GM10248 (cell line): ENCODE measurements at regions not wholly inside any gene's neighbourhood (a gene's known extent, or its start where the extent isn't known, plus 50 kb on each side); places are given as distances from the start of the nearest gene placed in this dataset.

ENCODE experiments used
- CTCF ChIA-PET: fragments of 300-600 bp; sonication (Branson Sonifier 250); formaldehyde crosslinking; extraction: SDS; loops from one replicate; lab custom pipeline; 2021; ENCODE audit warnings: antibody characterized with exemption; lab: Yijun Ruan, JAX
- POLR2A ChIA-PET: fragments of 350-650 bp; sonication (Branson Sonifier 250); formaldehyde crosslinking; extraction: SDS; loops from one replicate; lab custom pipeline; 2020; ENCODE audit warnings: antibody characterized with exemption; lab: Yijun Ruan, JAX
- DNase-seq: peaks from one replicate; pipeline ENCODE4 v3.0.0; 2012; ENCODE audit errors: extremely low spot score
- CTCF ChIP-seq: IDR thresholded peaks from 2 replicates; pipeline ENCODE4 v1.5.1; 2012; ENCODE audit warnings: mild to moderate bottlenecking, low read depth; ENCODE audit errors: extremely low read depth, missing control alignments, control extremely low read depth

GRCh38 chr20:7667194-7667593, 273.1 kb downstream of the HAO1 start:
- CTCF ChIA-PET: no interaction called here
- DNase-seq: no peak
- TF ChIP-seq CTCF: no peak
- POLR2A ChIA-PET: no interaction called here

GRCh38 chr20:7672571-7672970, 267.7 kb downstream of the HAO1 start:
- no peak for TF ChIP-seq CTCF
- no peak for DNase-seq
- POLR2A ChIA-PET: no interaction called here
- CTCF ChIA-PET: no interaction called here

GRCh38 chr20:7673841-7674240, 266.4 kb downstream of the HAO1 start:
- no peak for DNase-seq
- CTCF ChIA-PET: no interaction called here
- POLR2A ChIA-PET: no interaction called here
- no peak for TF ChIP-seq CTCF

GRCh38 chr20:7682916-7683315, 257.3 kb downstream of the HAO1 start:
- ChIA-PET POLR2A (no interaction called here), CTCF (interaction anchor here (1.9 kb wide), 1 partner anchor 36 kb away, joined by 4 read pairs; no protein-coding TSS in a partner anchor)
- DNase-seq: no peak
- TF ChIP-seq CTCF: no peak

GRCh38 chr20:7687065-7687464, 253.2 kb downstream of the HAO1 start:
- no peak for TF ChIP-seq CTCF
- POLR2A ChIA-PET: no interaction called here
- DNase-seq: no peak
- CTCF ChIA-PET: no interaction called here

- TF ChIP-seq CTCF: no peak
- ChIA-PET CTCF (no interaction called here), POLR2A (no interaction called here)
- no peak for DNase-seq
Measured at GRCh38 chr20:7689151-7689550, 251.1 kb downstream of the HAO1 start.
